HG02885 (cell line): ENCODE measurements at regions not wholly inside any gene's neighbourhood (a gene's known extent, or its start where the extent isn't known, plus 50 kb on each side); places are given as distances from the start of the nearest gene placed in this dataset.

Experiments used
- ATAC-seq: cut with Tn5 transposase; IDR thresholded peaks from one replicate; pipeline ENCODE4 v1.9.1; 2021; ENCODE audit warnings: mild to moderate bottlenecking; ENCODE audit not compliant: unreplicated experiment, poor library complexity

DNA sequence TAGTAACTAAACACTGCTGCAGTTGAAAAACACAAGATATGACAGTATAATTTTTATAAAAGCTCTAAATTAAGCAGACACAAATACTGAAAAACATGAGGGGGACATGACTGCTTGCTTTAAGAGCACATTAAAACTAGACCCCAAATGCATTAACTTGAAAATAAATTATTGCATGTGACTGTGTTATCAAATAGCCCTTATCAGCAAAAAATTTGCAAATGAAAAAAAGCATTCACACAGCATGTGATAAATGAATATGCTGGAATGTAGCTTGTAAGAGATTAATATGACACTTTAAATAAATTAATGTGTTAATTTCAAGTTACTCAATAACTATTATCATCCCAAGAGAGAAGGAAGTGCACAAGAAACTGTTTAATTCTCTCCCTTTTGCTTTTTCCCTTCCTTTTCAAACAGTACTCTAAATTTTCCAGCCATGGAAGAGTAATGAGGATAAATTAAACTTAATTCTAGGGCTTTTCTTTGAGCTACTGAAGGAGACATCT, 1422.1 kb upstream of the FLRT2 start:
- ATAC-seq = no peak

GRCh38 chr14:84108746-84109457, 1421.0 kb upstream of the FLRT2 start:
- ATAC-seq = no peak

GRCh38 chr14:84112589-84112988, 1417.4 kb upstream of the FLRT2 start:
- no peak for ATAC-seq

DNA sequence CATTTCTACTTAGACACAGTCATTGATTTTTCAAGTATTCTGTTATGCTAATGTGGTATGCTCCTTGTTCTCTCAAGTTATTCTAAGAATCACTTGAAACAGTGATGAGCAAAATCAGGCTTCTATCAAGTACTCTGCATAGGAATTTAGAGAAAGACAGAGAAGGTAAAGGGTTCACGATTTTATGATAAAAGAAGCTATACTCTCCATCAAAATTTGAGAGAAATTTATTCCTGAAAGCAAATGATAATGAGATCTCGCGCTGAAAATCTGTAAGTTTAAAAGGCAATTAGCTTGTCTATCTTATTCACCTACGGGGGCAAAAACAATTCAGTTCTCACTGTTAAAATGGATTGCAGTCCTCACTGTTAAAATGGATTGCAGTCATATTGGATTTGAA, 1404.3 kb upstream of the FLRT2 start:
- ATAC-seq = no peak

GRCh38 chr14:84127495-84127894, 1402.4 kb upstream of the FLRT2 start:
- ATAC-seq = no peak

DNA sequence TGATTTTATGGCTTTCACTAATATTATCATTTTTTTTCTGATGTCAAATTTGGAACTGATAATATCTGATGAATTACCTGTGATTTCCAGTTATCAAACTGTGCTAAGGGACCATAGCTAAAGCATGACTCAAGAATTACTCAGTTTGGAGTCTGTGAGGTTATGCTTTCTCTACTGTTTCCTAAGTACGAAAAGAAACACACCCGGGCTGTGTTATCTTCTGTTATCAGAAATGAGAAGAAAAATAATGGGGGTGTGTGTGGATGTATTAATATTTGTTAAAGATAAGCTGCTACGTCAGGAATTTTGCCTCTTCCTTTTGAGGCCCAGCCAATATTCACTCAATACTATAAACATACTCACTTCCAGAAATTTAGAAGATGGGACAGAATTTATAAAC, 1401.9 kb upstream of the FLRT2 start:
- ATAC-seq = no peak

GRCh38 chr14:84129007-84129406, 1400.9 kb upstream of the FLRT2 start:
- ATAC-seq = peak; percentile 50

DNA sequence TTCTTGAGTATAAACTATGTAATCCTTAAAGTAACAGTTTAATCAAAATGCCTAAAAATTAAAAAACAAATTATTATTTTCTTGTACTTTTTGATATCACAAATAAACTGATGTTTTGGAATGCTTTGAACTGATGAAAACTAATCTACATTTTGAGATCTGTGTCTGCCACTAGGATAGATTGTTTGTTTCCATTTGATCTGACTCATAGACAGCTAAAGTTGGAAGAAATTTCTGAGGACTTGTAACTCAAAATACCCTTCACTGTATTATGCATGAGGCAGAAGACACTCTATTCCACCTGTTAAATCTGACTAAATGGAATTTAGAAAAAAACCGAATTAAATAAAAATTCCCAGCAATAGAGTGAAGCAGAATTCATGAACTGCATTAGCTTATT, 1400.0 kb upstream of the FLRT2 start:
- ATAC-seq = no peak

DNA sequence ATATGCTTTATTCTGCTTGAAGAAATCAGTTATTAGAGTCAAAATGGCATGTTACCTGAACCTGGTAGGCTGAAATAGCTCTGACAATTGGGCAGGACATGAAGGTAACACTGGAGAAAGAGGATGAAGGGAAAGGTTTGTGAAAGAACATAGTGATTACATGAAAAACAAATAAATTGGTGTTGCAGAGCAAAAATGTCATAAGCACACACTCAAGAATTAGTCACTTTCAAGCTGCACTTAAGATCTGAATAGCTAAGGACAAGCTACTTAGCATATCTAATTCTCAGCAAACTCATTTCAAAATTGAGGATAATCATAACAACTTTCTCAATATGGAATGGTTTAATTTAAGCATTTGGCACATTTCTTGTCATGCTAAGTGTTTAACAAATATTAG, 1398.0 kb upstream of the FLRT2 start:
- ATAC-seq = no peak

GRCh38 chr14:84144166-84144565, 1385.8 kb upstream of the FLRT2 start:
- ATAC-seq = no peak

GRCh38 chr14:84152452-84152851, 1377.5 kb upstream of the FLRT2 start:
- ATAC-seq = no peak

- no peak for ATAC-seq
Measured at GRCh38 chr14:84162633-84163032, 1367.3 kb upstream of the FLRT2 start.

DNA sequence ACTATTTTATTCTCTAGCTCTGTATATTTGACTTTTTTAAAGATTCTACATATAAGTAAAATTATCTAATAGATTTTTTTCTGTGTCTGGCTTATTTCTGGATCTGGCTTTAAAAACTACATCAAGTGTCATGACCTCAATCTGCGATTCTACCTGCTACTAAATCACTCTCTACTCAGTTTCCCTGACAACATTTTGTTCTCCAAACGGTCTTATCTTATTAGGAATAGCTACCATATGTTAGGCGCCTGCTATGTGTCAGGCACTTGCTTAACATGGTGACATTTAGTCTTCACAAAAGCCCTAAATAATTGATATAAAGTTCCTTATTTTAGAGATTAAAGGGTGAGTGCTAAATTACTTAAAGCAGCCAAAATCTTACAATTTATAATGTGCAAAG, 1362.9 kb upstream of the FLRT2 start:
- no peak for ATAC-seq

GRCh38 chr14:84180336-84180735, 1349.6 kb upstream of the FLRT2 start:
- ATAC-seq = no peak

GRCh38 chr14:84181072-84181471, 1348.9 kb upstream of the FLRT2 start:
- ATAC-seq = no peak

GRCh38 chr14:84195514-84195913, 1334.4 kb upstream of the FLRT2 start:
- ATAC-seq = no peak

- no peak for ATAC-seq
Measured at GRCh38 chr14:84197704-84198103, 1332.2 kb upstream of the FLRT2 start.

- no peak for ATAC-seq
Measured at GRCh38 chr14:84202486-84202885, 1327.5 kb upstream of the FLRT2 start.

GRCh38 chr14:84203896-84204295, 1326.0 kb upstream of the FLRT2 start:
- no peak for ATAC-seq

DNA sequence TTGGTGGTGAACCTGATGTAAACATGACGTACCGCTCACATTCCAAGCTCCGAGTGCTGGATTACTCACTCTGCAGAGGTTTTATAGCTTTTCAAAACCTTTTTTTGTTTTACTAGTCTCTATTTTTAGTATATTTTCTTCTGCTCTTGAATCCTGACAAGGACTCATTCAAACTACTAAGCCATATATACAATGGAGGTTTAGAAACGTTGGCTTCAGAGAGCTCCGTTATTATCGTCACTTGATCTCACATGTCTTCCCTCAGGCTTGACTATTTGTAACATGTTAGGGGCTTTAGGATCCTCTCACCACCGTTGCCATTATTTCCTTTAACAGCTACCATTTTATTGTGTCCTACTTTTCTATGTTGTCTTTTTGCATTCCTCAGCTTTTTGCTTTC, 1321.5 kb upstream of the FLRT2 start:
- ATAC-seq = no peak

GRCh38 chr14:84209031-84209430, 1320.9 kb upstream of the FLRT2 start:
- ATAC-seq = no peak

- no peak for ATAC-seq
Measured at GRCh38 chr14:84217066-84217465, 1312.9 kb upstream of the FLRT2 start.
